T47D (cell line): ENCODE measurements at regions not wholly inside any gene's neighbourhood (a gene's known extent, or its start where the extent isn't known, plus 50 kb on each side); places are given as distances from the start of the nearest gene placed in this dataset.
A peak's percentile ranks its signal among the peaks of the same experiment; 100 is the strongest.
"Not testable (repeated sequence)": the region's sequence is repeated elsewhere in the genome, so short reads cannot be mapped to it uniquely, and the experiment has no call there.

ENCODE experiments used
- DNase-seq, 2 experiments: peaks; one replicate each; pipeline versions ENCODE4 v3.0.0 to v3.0.0-alpha.2; 2011 to 2012; ENCODE audit warnings: low read depth in 1 of 2, low spot score in 1 of 2
- JUND ChIP-seq: IDR thresholded peaks from 2 replicates; pipeline ENCODE4 v1.6.1; 2012; ENCODE audit warnings: low read depth
- in situ Hi-C: cut with HindIII; loops from 2 replicates; pipeline ENCODE4 v1.10.0; 2016; ENCODE audit warnings: low sequenced_read_pairs, low pct_unique_long_range_greater_than_20kb

DNA sequence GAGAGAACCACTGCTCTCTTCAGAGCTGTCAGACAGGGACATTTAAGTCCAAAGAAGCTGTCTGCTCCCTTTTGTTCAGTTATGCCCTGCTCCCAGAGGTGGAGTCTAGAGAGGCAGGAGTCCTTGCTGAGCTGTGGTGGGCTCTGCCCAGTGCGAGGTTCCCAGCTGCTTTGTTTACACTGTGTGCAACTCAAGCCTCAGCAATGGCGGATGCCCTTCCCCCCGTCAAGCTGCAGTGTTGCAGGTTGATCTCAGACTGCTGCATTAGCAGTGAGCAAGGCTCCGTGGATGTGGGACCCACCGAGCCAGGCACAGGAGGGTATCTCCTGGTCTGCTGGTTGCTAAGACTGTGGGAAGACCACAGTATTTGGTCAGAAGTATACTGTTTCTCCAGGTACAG lies 438.9 kb downstream of the ARL4A start:
- in situ Hi-C loops: no loop called here
- TF ChIP-seq JUND: no peak
- DNase-seq: no peak

DNA sequence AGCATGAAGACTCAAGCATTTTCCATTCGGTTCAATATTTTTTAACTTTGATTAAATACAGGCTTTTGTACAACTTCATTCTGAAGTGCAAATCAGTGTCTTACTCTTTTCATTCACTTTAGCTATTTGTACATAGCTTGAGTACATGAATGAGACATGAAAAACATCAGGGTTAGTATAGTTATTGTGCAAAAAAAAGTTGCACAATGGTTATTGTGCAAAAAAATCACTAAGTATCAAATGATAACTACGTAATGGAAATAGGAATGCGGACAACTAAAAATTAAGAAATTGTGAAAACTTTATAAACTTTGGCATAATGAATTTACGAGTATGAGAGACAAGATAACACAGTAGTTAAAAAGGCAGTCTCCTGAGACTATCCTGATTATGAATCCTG lies 442.9 kb downstream of the ARL4A start:
- TF ChIP-seq JUND: no peak
- no peak for DNase-seq
- in situ Hi-C loops: no loop called here

GRCh38 chr7:13130906-13131305 lies 443.5 kb downstream of the ARL4A start:
- in situ Hi-C loops, DNase-seq: not testable (repeated sequence)

DNA sequence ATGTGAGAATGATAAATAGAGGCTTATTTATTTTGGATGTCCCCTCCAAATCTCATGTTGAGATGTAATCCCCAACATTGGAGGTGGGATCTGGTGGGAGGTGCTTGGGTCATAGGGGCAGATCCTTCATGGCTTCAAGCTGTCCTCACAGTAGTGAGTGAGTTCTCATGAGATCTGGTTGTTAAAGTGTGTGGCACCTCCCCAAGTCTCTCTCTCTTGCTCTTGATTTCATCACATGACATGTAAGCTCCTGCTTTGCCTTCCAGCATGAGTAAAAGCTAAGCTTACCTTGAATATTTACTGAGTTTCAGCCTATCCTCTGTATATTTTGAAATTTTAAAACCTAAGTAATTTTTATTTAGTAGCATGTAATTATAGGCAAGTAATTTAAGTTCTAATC lies 444.9 kb downstream of the ARL4A start:
- DNase-seq: no peak
- no peak for TF ChIP-seq JUND
- in situ Hi-C loops: no loop called here

DNA sequence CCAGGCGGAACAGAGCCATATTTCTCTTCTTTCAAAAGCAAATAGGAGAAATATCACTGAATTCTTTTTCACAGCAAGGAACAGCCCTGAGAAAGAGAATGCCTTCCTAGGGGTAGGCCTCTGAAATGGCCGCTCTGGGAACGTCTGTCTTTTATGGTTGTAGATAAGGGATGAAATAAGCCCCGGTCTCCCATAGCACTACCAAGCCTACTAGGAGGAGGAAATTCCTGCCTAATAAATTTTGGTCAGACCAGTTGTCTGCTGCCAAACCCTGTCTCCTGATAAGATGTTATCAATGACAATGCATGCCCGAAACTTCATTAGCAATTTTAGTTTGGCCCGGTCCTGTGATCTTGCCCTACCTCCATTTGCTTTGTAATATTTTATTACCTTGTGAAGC lies 448.9 kb downstream of the ARL4A start:
- in situ Hi-C loops: not testable (repeated sequence)

DNA sequence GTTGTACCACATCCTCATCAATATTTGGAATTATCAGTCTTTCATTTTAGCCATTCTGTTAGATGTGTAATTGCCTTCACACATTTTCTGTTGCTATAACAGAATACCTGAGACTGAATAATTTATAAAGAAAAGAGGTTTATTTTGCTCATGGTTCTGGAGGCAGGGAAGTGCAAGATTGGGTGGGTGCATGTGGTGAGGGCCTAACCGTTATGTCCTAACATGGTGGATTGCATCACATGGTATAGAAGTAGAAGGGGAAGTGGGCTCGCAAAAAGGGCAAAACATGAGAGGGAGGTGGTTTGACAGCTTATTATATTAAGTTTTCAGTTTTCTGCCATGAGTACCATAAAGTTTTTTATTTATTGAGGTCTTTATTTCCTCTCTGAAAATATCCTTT lies 452.0 kb downstream of the ARL4A start:
- in situ Hi-C loops: no loop called here
- DNase-seq: no peak
- TF ChIP-seq JUND: no peak

More for the DNA sequence above, 448.9 kb downstream of the ARL4A start:
- not testable (repeated sequence) for DNase-seq

GRCh38 chr7:13144673-13145072 lies 457.2 kb downstream of the ARL4A start:
- peak in 1 of 2 experiments; percentile 20 for DNase-seq
- in situ Hi-C loops: no loop called here
- TF ChIP-seq JUND: no peak

GRCh38 chr7:13148548-13148947 lies 461.1 kb downstream of the ARL4A start:
- DNase-seq: no peak
- in situ Hi-C loops: no loop called here
- no peak for TF ChIP-seq JUND

DNA sequence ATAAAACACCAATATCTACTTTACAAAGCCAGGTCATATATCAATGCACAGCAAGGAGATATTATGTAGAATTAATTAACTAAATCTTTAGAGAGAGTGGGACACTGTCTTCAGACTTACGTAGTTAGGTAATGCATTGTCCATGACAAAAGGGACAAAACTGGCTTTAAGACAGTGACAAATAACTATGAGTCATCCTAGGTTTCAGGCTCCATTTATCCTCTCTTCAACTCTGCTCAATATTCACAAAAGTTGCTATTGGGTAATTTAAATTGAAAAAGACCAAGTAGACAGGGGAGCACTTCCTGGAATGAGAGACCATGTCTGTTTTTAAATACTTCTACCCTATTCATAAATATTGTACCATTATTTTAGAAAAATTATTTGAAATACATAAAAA lies 464.5 kb downstream of the ARL4A start:
- in situ Hi-C loops: no loop called here
- TF ChIP-seq JUND: no peak
- no peak for DNase-seq

GRCh38 chr7:13152755-13153154 lies 465.3 kb downstream of the ARL4A start:
- no peak for TF ChIP-seq JUND
- no peak for DNase-seq
- in situ Hi-C loops: no loop called here

- in situ Hi-C loops: no loop called here
- DNase-seq: no peak
- no peak for TF ChIP-seq JUND
Observed at GRCh38 chr7:13153266-13153665, 465.8 kb downstream of the ARL4A start.

GRCh38 chr7:13153742-13154141 lies 466.3 kb downstream of the ARL4A start:
- no peak for TF ChIP-seq JUND
- no peak for DNase-seq
- in situ Hi-C loops: no loop called here

DNA sequence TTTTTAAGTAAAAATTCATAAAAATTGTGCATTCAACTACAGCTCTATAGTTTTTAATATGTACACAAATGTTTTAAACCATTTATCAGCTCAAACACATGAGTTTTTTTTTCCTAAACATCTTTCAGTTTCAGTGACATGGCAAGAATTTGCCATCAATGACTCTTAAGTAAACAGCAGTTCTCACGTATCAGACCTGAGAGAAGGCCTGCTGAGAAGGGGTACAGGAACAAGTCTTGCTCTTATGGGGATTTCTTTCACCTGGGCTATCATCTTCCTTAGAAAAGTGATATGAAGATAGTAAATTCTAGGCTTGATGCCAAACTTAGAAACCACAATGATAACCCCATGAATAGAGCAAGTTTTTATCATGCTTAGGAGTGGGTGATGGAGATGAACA lies 467.8 kb downstream of the ARL4A start:
- in situ Hi-C loops: no loop called here

DNA sequence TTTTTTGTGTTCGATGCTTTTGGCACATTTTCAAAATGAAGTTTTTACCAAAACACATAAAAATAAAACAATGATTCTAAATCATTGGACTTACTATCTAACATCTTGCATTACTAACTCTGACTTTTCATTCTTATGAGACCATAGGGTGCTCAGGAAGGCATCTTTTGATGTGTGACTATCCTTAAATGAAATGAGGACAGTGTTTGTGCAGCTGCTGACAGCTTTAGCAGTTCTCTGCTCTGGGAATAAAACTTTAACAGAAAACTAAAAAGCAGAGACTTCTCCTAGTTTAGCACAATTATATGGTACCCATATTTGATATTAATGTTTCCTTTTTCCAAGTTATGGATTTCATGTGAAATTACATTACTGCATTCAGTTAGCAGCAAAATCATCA lies 471.6 kb downstream of the ARL4A start:
- TF ChIP-seq JUND: no peak
- in situ Hi-C loops: no loop called here
- DNase-seq: no peak

More for the DNA sequence above, 467.8 kb downstream of the ARL4A start:
- TF ChIP-seq JUND: no peak
- no peak for DNase-seq

DNA sequence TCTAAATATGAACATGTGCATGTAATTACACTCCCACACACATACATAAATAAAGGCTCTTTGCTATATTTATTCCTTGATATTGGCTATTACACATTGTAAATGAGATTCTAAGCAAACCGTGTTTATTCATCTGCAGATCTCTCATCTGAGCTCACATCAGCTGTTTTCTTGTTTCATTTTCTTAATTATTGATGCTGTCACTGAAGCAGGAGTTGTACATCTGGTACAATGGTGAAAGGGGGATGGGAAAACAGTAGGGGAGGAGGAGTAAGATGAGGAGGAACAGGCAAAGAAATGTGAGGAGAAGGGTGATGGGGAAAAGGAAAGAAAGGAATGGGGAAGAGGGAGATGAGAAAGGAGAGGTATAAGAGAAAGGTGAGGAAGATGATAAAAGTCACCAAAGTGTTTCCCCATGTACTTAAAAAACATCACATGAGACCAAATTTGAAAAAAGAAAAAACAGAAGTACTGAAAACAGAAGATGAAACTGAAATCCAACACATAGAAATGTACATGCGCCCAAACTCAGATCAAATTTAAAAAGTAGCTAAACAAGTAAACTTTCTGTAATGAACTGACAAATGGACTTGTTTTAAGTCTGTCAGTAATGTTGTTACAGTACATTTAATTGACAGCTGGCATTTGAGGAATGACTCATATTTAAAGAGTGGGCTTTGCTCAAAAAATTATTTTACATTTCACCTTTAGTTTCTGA lies 472.2 kb downstream of the ARL4A start:
- no peak for DNase-seq
- in situ Hi-C loops: no loop called here
- TF ChIP-seq JUND: no peak
